ENCODE measurements at regions not wholly inside any gene's neighbourhood (a gene's known extent, or its start where the extent isn't known, plus 50 kb on each side); places are given as distances from the start of the nearest gene placed in this dataset.

GRCh38 chr20:60905919-60906318, 346.1 kb upstream of the CDH4 start:
- TF ChIP-seq POLR2A (IDR thresholded peaks at IDR 0.05) = no peak
- no peak for TF ChIP-seq CTCF (IDR thresholded peaks at IDR 0.05)

Data from uterus (tissue), 2 donors.